GM18517 (cell line): ENCODE measurements at regions not wholly inside any gene's neighbourhood (a gene's known extent, or its start where the extent isn't known, plus 50 kb on each side); places are given as distances from the start of the nearest gene placed in this dataset.

Source experiments
- ATAC-seq: cut with Tn5 transposase; IDR thresholded peaks from one replicate; pipeline ENCODE4 v1.9.1; 2021; ENCODE audit warnings: mild to moderate bottlenecking, moderate library complexity; ENCODE audit not compliant: unreplicated experiment

- ATAC-seq = no peak
These were observed 443.9 kb upstream of the CDH4 start for GRCh38 chr20:60808003-60808672.

- ATAC-seq = no peak
These were observed 443.4 kb upstream of the CDH4 start for GRCh38 chr20:60808701-60809100.

- no peak for ATAC-seq
These were observed 441.5 kb upstream of the CDH4 start for GRCh38 chr20:60810561-60810960.

- no peak for ATAC-seq
These were observed 439.5 kb upstream of the CDH4 start for GRCh38 chr20:60812561-60812960.

DNA sequence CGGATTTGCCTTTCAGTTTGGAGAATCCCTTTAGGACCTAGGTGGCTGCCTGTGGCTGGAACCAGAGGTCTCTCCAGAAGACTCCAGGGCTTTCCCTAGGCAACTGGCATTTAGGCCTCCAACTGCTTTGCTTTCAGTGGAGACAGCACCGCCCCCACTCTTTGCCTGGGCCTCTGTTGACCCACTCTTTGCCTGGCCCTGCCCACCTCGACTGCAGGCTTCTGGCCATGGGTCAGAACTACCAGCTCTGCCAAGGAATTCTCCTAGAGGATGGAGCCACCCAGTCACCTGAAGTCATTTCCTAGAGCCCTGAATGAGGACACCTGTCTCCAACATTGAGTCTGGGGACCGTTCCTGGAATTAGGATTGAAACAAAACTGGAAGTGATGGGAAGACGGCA lies 439.0 kb upstream of the CDH4 start:
- ATAC-seq = no peak

GRCh38 chr20:60815656-60816055 lies 436.4 kb upstream of the CDH4 start:
- ATAC-seq = no peak

- no peak for ATAC-seq
These were observed 435.2 kb upstream of the CDH4 start for GRCh38 chr20:60816901-60817300.

GRCh38 chr20:60817891-60818290 lies 434.2 kb upstream of the CDH4 start:
- no peak for ATAC-seq

- ATAC-seq = no peak
These were observed 432.6 kb upstream of the CDH4 start for GRCh38 chr20:60819511-60819910.

GRCh38 chr20:60820149-60820548 lies 431.9 kb upstream of the CDH4 start:
- ATAC-seq = no peak

GRCh38 chr20:60820918-60821317 lies 431.1 kb upstream of the CDH4 start:
- ATAC-seq = no peak

GRCh38 chr20:60822699-60823607 lies 429.1 kb upstream of the CDH4 start:
- ATAC-seq = no peak

DNA sequence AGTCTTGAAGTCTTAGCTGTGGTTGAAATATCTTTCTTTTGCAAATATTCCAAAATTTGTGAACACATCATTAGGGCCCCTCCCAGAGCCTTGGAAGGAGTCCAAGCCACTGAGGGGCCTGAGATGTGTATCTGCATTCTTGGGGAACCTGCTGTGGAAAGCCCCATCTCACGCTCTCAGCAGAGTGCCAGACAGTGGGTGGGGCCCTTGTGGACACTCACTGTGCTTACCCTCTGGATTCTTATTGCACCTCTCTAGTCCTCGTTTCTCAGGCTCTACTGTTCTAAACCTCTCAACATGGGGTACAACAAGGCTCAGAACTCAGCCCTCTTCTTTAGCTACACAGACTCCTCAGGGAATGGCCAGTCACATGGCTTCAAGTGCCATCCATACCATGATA lies 416.2 kb upstream of the CDH4 start:
- no peak for ATAC-seq

- ATAC-seq = no peak
These were observed 414.8 kb upstream of the CDH4 start for GRCh38 chr20:60837173-60837770.

DNA sequence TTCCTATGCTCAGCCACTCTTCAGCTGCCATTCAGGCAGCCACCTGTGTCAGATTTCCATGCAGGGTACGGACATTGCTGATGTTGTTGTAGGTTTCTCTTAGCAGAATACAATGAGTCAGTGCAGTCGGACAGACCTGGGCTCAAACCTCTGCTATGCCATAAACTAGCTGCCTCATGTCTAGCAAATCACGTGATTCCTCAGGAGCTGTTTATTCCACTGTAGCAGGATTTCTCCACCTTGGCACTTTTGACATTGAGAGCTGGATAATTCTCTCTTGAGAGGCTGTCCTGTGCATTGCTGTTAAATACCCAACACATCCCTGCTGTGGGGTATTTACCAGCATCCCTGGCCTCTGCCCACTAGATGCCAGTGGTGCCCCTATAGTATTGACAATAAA lies 413.8 kb upstream of the CDH4 start:
- no peak for ATAC-seq

DNA sequence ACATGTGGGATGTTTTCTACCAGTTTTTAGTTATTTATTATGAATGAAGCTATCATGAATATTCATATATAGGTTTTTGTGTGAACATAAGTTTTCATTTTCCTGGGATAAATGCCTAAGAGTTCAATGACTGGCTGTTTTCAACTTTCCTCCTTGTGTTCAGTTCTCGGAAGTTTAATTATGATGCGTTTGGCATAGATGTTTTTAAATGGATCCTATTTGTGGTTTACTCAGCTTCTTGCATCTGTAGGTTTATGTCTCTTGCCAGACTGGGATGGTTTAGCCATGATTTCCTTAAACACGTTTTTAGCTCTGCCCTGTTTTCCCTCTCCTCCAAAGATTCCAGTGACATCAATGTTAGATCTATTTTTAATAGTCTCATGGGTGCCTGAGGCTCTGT lies 411.1 kb upstream of the CDH4 start:
- no peak for ATAC-seq

- ATAC-seq = no peak
These were observed 406.9 kb upstream of the CDH4 start for GRCh38 chr20:60845146-60845545.

- ATAC-seq = no peak
These were observed 400.0 kb upstream of the CDH4 start for GRCh38 chr20:60851826-60852704.

- ATAC-seq = no peak
These were observed 394.4 kb upstream of the CDH4 start for GRCh38 chr20:60857708-60858107.

- no peak for ATAC-seq
These were observed 389.5 kb upstream of the CDH4 start for GRCh38 chr20:60862601-60863000.

GRCh38 chr20:60863548-60863947 lies 388.5 kb upstream of the CDH4 start:
- no peak for ATAC-seq
